GDM1 (cell line): ENCODE measurements at regions not wholly inside any gene's neighbourhood (a gene's known extent, or its start where the extent isn't known, plus 50 kb on each side); places are given as distances from the start of the nearest gene placed in this dataset.
"Not testable (repeated sequence)": the region's sequence is repeated elsewhere in the genome, so short reads cannot be mapped to it uniquely, and the experiment has no call there.

Source experiments
- DNase-seq: peaks from one replicate; lab custom pipeline; 2025; lab: John Stamatoyannopoulos, UW

- no peak for DNase-seq
These were observed 934.9 kb downstream of the SLITRK6 start for GRCh38 chr13:84864341-84864740.

- no peak for DNase-seq
These were observed 952.1 kb downstream of the SLITRK6 start for GRCh38 chr13:84847107-84847506.

GRCh38 chr13:84845907-84846619, 953.2 kb downstream of the SLITRK6 start:
- no peak for DNase-seq

- DNase-seq, result no peak
These were observed 954.7 kb downstream of the SLITRK6 start for GRCh38 chr13:84844473-84844872.

GRCh38 chr13:84843368-84843767, 955.9 kb downstream of the SLITRK6 start:
- no peak for DNase-seq

GRCh38 chr13:84834201-84834600, 951.9 kb upstream of the SLITRK1 start:
- no peak for DNase-seq

GRCh38 chr13:84831666-84832657, 949.7 kb upstream of the SLITRK1 start:
- DNase-seq, result no peak

GRCh38 chr13:84823528-84823927, 941.3 kb upstream of the SLITRK1 start:
- no peak for DNase-seq

- no peak for DNase-seq
These were observed 939.0 kb upstream of the SLITRK1 start for GRCh38 chr13:84821261-84821660.

GRCh38 chr13:84816567-84817105, 934.4 kb upstream of the SLITRK1 start:
- DNase-seq, result no peak

- no peak for DNase-seq
These were observed 930.5 kb upstream of the SLITRK1 start for GRCh38 chr13:84812789-84813188.

GRCh38 chr13:84812078-84812477, 929.8 kb upstream of the SLITRK1 start:
- DNase-seq, result no peak

- DNase-seq, result no peak
These were observed 928.5 kb upstream of the SLITRK1 start for GRCh38 chr13:84810781-84811180.

- DNase-seq, result no peak
These were observed 919.8 kb upstream of the SLITRK1 start for GRCh38 chr13:84802073-84802472.

- DNase-seq, result no peak
These were observed 902.3 kb upstream of the SLITRK1 start for GRCh38 chr13:84784443-84785153.

GRCh38 chr13:84777316-84777715, 895.0 kb upstream of the SLITRK1 start:
- no peak for DNase-seq

GRCh38 chr13:84776593-84776992, 894.3 kb upstream of the SLITRK1 start:
- DNase-seq, result no peak

GRCh38 chr13:84775920-84776319, 893.6 kb upstream of the SLITRK1 start:
- not testable (repeated sequence) for DNase-seq

GRCh38 chr13:84774111-84774510, 891.8 kb upstream of the SLITRK1 start:
- DNase-seq, result no peak

GRCh38 chr13:84760956-84761355, 878.7 kb upstream of the SLITRK1 start:
- DNase-seq, result no peak

- no peak for DNase-seq
These were observed 866.9 kb upstream of the SLITRK1 start for GRCh38 chr13:84749126-84749525.

- DNase-seq, result no peak
These were observed 862.8 kb upstream of the SLITRK1 start for GRCh38 chr13:84745051-84745551.
